GM12878 (cell line): ENCODE measurements at regions not wholly inside any gene's neighbourhood (a gene's known extent, or its start where the extent isn't known, plus 50 kb on each side); places are given as distances from the start of the nearest gene placed in this dataset.
A peak's percentile ranks its signal among the peaks of the same experiment; 100 is the strongest.

Experiments used
- ATAC-seq: fragments of 200-7000 bp; cut with Tn5 transposase; 3 replicates; pipeline ENCODE4 v1.9.1; 2020; ENCODE audit warnings: mild to moderate bottlenecking, moderate library complexity
- BruUV-seq: library from RNA; stranded (reverse); fragments of 400-500 nt; replicated peaks from 2 replicates; lab custom pipeline; 2021; lab: Mats Ljungman, UMichigan
- CTCF ChIA-PET: fragments of 300-600 bp; sonication (Branson Sonifier 250); formaldehyde crosslinking; extraction: SDS; loops from one replicate; lab custom pipeline; 2021; ENCODE audit warnings: inconsistent platforms; lab: Yijun Ruan, JAX
- POLR2A ChIA-PET: fragments of 350-600 bp; formaldehyde crosslinking; extraction: SDS; loops from one replicate; lab custom pipeline; 2021; ENCODE audit warnings: inconsistent platforms; lab: Charles Lee
- RAD21 ChIA-PET: fragments of 300-600 bp; sonication (Branson Sonifier 250); formaldehyde crosslinking; loops from one replicate; lab custom pipeline; 2023; ENCODE audit warnings: antibody characterized with exemption; ENCODE audit not compliant: unreplicated experiment; lab: Charles Lee
- SMC1A ChIA-PET: fragments of 300-600 bp; sonication (Branson Sonifier 250); formaldehyde crosslinking; loops from one replicate; lab custom pipeline; 2023; ENCODE audit not compliant: unreplicated experiment, uncharacterized antibody; lab: Charles Lee
- DNase-seq: peaks from one replicate; pipeline ENCODE4 v3.0.0-alpha.2; 2011; ENCODE audit warnings: low read depth, low spot score
- FAIRE-seq: peaks from 3 replicates; lab custom pipeline; 2011; peaks lifted over from hg19 to GRCh38; lab: Jason Lieb, UNC
- H2AFZ ChIP-seq: 2 replicates; pipeline ENCODE4 v1.6.0; 2011; ENCODE audit warnings: low read depth, low read length, control low read depth; ENCODE audit not compliant: control insufficient read depth
- H3K27ac ChIP-seq: 2 replicates; pipeline ENCODE4 v1.5.1; 2011; ENCODE audit warnings: control low read depth; ENCODE audit not compliant: control insufficient read depth, insufficient read depth
- H3K27me3 ChIP-seq, 2 experiments: replicated peaks in 1 of 2; 2 replicates each; pipeline versions ENCODE4 v1.6.0 to v1.6.1; 2011; ENCODE audit warnings: low read length in 1 of 2; ENCODE audit not compliant: control insufficient read depth in 2 of 2, insufficient read depth in 2 of 2
- H3K36me3 ChIP-seq, 2 experiments: 2 replicates each; pipeline ENCODE4 v1.5.1; 2011; ENCODE audit warnings: low read length in 1 of 2; ENCODE audit not compliant: control insufficient read depth in 2 of 2, insufficient read depth in 2 of 2
- H3K4me1 ChIP-seq: 2 replicates; pipeline ENCODE4 v1.6.1; 2011; ENCODE audit warnings: mild to moderate bottlenecking, low read length, moderate library complexity, mixed read lengths; ENCODE audit not compliant: control insufficient read depth, insufficient read depth
- H3K4me2 ChIP-seq: 2 replicates; pipeline ENCODE4 v1.6.0; 2011; ENCODE audit warnings: control low read depth; ENCODE audit not compliant: control insufficient read depth, insufficient read depth
- H3K4me3 ChIP-seq: fragments of 200-600 bp; sonication (generic); 2 replicates; pipeline ENCODE4 v1.5.1; 2016
- H3K79me2 ChIP-seq: 2 replicates; pipeline ENCODE4 v1.6.0; 2011; ENCODE audit warnings: low read length; ENCODE audit not compliant: control insufficient read depth, insufficient read depth
- H3K9ac ChIP-seq: 2 replicates; pipeline ENCODE4 v1.8.0; 2011; ENCODE audit warnings: low read length, control low read depth, mixed read lengths; ENCODE audit not compliant: control insufficient read depth, insufficient read depth
- H3K9me3 ChIP-seq: replicated peaks from 3 replicates; pipeline ENCODE4 v1.5.1; 2011; ENCODE audit warnings: mild to moderate bottlenecking, low read length; ENCODE audit not compliant: control insufficient read depth, insufficient read depth
- H4K20me1 ChIP-seq: 2 replicates; pipeline ENCODE4 v1.6.0; 2011; ENCODE audit not compliant: control insufficient read depth, insufficient read depth
- ATF7 ChIP-seq: fragments of 450-650 bp; IDR thresholded peaks from 2 replicates; pipeline ENCODE4 v1.6.1; 2016; ENCODE audit warnings: low read depth, mild to moderate bottlenecking
- BCL3 ChIP-seq: IDR thresholded peaks from 2 replicates; pipeline ENCODE4 v1.6.1; 2011; ENCODE audit warnings: borderline replicate concordance, low read depth, mild to moderate bottlenecking, moderate library complexity, low read length; ENCODE audit not compliant: insufficient read depth, poor library complexity, severe bottlenecking
- BHLHE40 ChIP-seq, 2 experiments: fragments of 450-650 bp in 1 of 2; IDR thresholded peaks; 2 replicates each; pipeline ENCODE4 v1.6.1; 2011 to 2017; ENCODE audit warnings: low read depth in 2 of 2, borderline replicate concordance in 1 of 2, improper control_type of control experiment in 1 of 2, low read length in 1 of 2, mild to moderate bottlenecking in 1 of 2
- CHD4 ChIP-seq: fragments of 200-600 bp; sonication (generic); IDR thresholded peaks from 2 replicates; pipeline ENCODE4 v1.6.1; 2016; ENCODE audit warnings: mild to moderate bottlenecking
- E4F1 ChIP-seq: fragments of 450-650 bp; IDR thresholded peaks from 2 replicates; pipeline ENCODE4 v1.6.1; 2018; ENCODE audit warnings: borderline replicate concordance, mild to moderate bottlenecking; ENCODE audit not compliant: partially characterized antibody
- EP300 ChIP-seq, 2 experiments: fragments of 150-350 bp in 1 of 2; IDR thresholded peaks; 2 replicates each; pipeline ENCODE4 v1.6.1; 2011 to 2012; ENCODE audit warnings: low read depth in 2 of 2, low read length in 2 of 2, borderline replicate concordance in 1 of 2, improper control_type of control experiment in 1 of 2, inconsistent platforms in 1 of 2; ENCODE audit not compliant: control insufficient read depth in 1 of 2
- GABPA ChIP-seq: IDR thresholded peaks from 2 replicates; pipeline ENCODE4 v1.6.1; 2014; ENCODE audit warnings: antibody characterized with exemption, low read depth, mild to moderate bottlenecking, inconsistent platforms
- IKZF2 ChIP-seq, 2 experiments: fragments of 450-650 bp; IDR thresholded peaks; 2 replicates each; pipeline ENCODE4 v1.6.1; 2017; ENCODE audit warnings: mild to moderate bottlenecking in 2 of 2, moderate library complexity in 2 of 2
- IRF4 ChIP-seq: IDR thresholded peaks from 2 replicates; pipeline ENCODE4 v1.6.1; 2011; ENCODE audit warnings: low read depth, low read length
- PBX3 ChIP-seq: IDR thresholded peaks from 2 replicates; pipeline ENCODE4 v1.6.1; 2011; ENCODE audit warnings: mild to moderate bottlenecking, low read depth, low read length, moderate library complexity; ENCODE audit not compliant: insufficient replicate concordance
- RELB ChIP-seq: fragments of 450-650 bp; IDR thresholded peaks from 2 replicates; pipeline ENCODE4 v1.6.1; 2017; ENCODE audit warnings: low read depth, mild to moderate bottlenecking, moderate library complexity
- RFX5 ChIP-seq: IDR thresholded peaks from 2 replicates; pipeline ENCODE4 v1.6.1; 2011; ENCODE audit warnings: low read depth, low read length, improper control_type of control experiment
- SREBF1 ChIP-seq: IDR thresholded peaks from 2 replicates; pipeline ENCODE4 v1.6.1; 2012; ENCODE audit warnings: mild to moderate bottlenecking, low read length
- TAF1 ChIP-seq: IDR thresholded peaks from 2 replicates; pipeline ENCODE4 v1.6.1; 2011; ENCODE audit warnings: mild to moderate bottlenecking, low read depth, low read length, borderline replicate concordance
- WGBS: methylation state at CpG from one replicate; pipeline ENCODE4 v1.1.6; 2016; ENCODE audit warnings: low lambda C conversion rate; ENCODE audit not compliant: insufficient replicate concordance, insufficient coverage; ENCODE audit errors: missing lambda C conversion rate; 5-methylcytosine and 5-hydroxymethylcytosine counted together
- in situ Hi-C: fragments of 300-500 bp; cut with MboI; formaldehyde crosslinking; loops from 9 replicates; pipeline ENCODE4 v1.14.3; 2018; ENCODE audit warnings: mixed read lengths
- intact Hi-C: fragments of 100-400 bp; cut with micrococcal nuclease; formaldehyde crosslinking; loops from one replicate; pipeline ENCODE4 v1.14.2; 2022; ENCODE audit not compliant: unreplicated experiment

- BruUV-seq: no TSS peak
- H3K36me3 ChIP-seq: no peaks in the 10 kb centered on the region
- no peaks in the 10 kb centered on the region; the same call in 1 of the 3 replicates for H3K9me3 ChIP-seq
- H3K27me3 ChIP-seq: no peaks in the 10 kb centered on the region
- DNase-seq (no peak), ATAC-seq (no peak), FAIRE-seq (no peak)
- ChIA-PET POLR2A (interaction anchor here (0.7 to 1.6 kb wide), 2 partner anchors 10 to 14 kb away, joined by 3 to 4 read pairs; no protein-coding TSS in a partner anchor), RAD21 (interaction anchor here (0.6 to 2.1 kb wide), 3 partner anchors 205 to 313 kb away, joined by 3 to 4 read pairs (median 3); no protein-coding TSS in a partner anchor), SMC1A (interaction anchor here (0.7 to 2.0 kb wide), 13 partner anchors 8 to 573 kb away, joined by 3 to 7 read pairs (median 3); no protein-coding TSS in a partner anchor), CTCF (interaction anchor here (1.4 kb wide), 1 partner anchor 50 kb away, joined by 3 read pairs; no protein-coding TSS in a partner anchor)
- no peak overlapping the region for H2AFZ ChIP-seq
- TF ChIP-seq GABPA: no peak
- TF ChIP-seq CHD4: no peak
- TF ChIP-seq BCL3: peak; percentile 38
- TF ChIP-seq EP300 (IDR thresholded peaks at IDR 0.05; ENCODE audit: borderline replicate concordance in 1 of 2, control insufficient read depth in 1 of 2, low read depth in 2 of 2, low read length in 2 of 2): peak in 1 of 2 experiments; percentile 15; a peak in 1 of 4 replicates
- no peak for TF ChIP-seq SREBF1
- TF ChIP-seq TAF1: no peak
- no peak for TF ChIP-seq IRF4
- no peak for TF ChIP-seq ATF7
- TF ChIP-seq RELB: no peak
- peak in 1 of 2 experiments; percentile 63; a peak in 2 of 4 replicates for TF ChIP-seq BHLHE40 (IDR thresholded peaks at IDR 0.05; ENCODE audit: borderline replicate concordance in 1 of 2, low read depth in 2 of 2, low read length in 1 of 2)
- TF ChIP-seq PBX3: peak; percentile 24
- TF ChIP-seq RFX5: no peak
- peak in 1 of 2 experiments; percentile 16; a peak in 1 of 4 replicates for TF ChIP-seq IKZF2 (IDR thresholded peaks at IDR 0.05)
- TF ChIP-seq E4F1: no peak
- intact Hi-C loops (loop anchor here (5.0 to 10.0 kb wide), 3 partner anchors 573 to 795 kb away; partner anchors contain the start of gene ID2), in situ Hi-C loops (loop anchor here (5.0 kb wide), 1 partner anchor 687 kb away; no protein-coding TSS in a partner anchor)
- 29% methylated on average over 10 of the region's 11 CpGs for WGBS
- H3K9ac ChIP-seq: no peak overlapping the region
- H3K4me3 ChIP-seq: no peak overlapping the region
- peaks cover 11% of the 10 kb centered on the region; the same call in 1 of the 2 replicates for H3K4me1 ChIP-seq
- no peak overlapping the region for H3K27ac ChIP-seq
- H3K79me2 ChIP-seq: no peaks in the 10 kb centered on the region
- no peaks in the 10 kb centered on the region; the same call in 1 of the 2 replicates for H4K20me1 ChIP-seq
- H3K4me2 ChIP-seq: no peak overlapping the region
Measured at GRCh38 chr2:7999683-8000476, 682.0 kb upstream of the ID2 start.
